ENCODE measurements at regions not wholly inside any gene's neighbourhood (a gene's known extent, or its start where the extent isn't known, plus 50 kb on each side); places are given as distances from the start of the nearest gene placed in this dataset.

DNA sequence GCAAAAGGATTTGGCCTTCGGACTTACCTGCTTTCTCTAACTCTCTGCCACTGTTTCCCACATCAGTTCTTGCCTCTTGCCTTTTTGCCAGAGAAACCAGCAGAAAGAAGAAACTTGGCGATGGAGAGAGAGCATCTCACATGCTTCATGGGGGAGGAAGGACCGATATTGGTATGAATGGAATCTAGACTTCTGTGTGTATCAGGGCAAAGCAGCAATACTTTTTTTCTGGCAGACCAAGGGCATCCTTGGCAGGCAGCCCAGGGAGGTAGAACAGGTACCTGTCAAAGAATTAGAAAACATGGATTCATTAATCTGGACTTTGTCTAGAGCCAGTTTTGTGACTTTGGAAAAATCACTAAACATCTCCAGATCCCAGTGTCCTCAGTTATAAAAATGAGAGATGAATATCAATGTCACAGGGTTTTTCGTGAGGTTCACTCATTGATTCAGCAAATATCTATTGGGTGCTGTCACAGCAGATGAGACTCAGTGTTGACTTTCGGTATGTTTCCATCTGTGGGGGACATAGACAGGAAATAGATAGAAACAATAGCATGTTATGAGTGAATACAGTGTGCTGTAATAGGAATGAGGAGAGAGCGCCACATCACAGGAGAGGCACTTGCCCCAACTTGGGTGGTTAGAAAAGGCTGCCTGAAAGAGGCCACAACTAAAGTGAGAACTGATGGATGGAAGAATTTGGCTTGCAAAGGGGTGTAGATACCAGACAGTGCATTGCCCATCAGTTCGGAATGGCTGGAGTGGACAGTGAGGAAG lies 114.1 kb downstream of the CD83 start:
- TF ChIP-seq, protein P1, sequence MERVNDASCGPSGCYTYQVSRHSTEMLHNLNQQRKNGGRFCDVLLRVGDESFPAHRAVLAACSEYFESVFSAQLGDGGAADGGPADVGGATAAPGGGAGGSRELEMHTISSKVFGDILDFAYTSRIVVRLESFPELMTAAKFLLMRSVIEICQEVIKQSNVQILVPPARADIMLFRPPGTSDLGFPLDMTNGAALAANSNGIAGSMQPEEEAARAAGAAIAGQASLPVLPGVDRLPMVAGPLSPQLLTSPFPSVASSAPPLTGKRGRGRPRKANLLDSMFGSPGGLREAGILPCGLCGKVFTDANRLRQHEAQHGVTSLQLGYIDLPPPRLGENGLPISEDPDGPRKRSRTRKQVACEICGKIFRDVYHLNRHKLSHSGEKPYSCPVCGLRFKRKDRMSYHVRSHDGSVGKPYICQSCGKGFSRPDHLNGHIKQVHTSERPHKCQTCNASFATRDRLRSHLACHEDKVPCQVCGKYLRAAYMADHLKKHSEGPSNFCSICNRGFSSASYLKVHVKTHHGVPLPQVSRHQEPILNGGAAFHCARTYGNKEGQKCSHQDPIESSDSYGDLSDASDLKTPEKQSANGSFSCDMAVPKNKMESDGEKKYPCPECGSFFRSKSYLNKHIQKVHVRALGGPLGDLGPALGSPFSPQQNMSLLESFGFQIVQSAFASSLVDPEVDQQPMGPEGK (CRISPR knock-in tag; IDR thresholded peaks at IDR 0.05; ENCODE audit: borderline replicate concordance): no peak
- TF ChIP-seq, protein P2, sequence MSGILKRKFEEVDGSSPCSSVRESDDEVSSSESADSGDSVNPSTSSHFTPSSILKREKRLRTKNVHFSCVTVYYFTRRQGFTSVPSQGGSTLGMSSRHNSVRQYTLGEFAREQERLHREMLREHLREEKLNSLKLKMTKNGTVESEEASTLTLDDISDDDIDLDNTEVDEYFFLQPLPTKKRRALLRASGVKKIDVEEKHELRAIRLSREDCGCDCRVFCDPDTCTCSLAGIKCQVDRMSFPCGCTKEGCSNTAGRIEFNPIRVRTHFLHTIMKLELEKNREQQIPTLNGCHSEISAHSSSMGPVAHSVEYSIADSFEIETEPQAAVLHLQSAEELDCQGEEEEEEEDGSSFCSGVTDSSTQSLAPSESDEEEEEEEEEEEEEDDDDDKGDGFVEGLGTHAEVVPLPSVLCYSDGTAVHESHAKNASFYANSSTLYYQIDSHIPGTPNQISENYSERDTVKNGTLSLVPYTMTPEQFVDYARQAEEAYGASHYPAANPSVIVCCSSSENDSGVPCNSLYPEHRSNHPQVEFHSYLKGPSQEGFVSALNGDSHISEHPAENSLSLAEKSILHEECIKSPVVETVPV (CRISPR knock-in tag; IDR thresholded peaks at IDR 0.05): no peak
- TF ChIP-seq RARB (CRISPR knock-in tag; IDR thresholded peaks at IDR 0.05) (no peak), CSDC2 (CRISPR knock-in tag; IDR thresholded peaks at IDR 0.05) (no peak)
- TF ChIP-seq, protein P3, sequence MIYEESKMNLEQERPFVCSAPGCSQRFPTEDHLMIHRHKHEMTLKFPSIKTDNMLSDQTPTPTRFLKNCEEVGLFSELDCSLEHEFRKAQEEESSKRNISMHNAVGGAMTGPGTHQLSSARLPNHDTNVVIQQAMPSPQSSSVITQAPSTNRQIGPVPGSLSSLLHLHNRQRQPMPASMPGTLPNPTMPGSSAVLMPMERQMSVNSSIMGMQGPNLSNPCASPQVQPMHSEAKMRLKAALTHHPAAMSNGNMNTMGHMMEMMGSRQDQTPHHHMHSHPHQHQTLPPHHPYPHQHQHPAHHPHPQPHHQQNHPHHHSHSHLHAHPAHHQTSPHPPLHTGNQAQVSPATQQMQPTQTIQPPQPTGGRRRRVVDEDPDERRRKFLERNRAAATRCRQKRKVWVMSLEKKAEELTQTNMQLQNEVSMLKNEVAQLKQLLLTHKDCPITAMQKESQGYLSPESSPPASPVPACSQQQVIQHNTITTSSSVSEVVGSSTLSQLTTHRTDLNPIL (CRISPR knock-in tag; IDR thresholded peaks at IDR 0.05; ENCODE audit: low read depth): no peak
